NCI-H345 treated with DMSO at 0.1 percent for 48 hours (cell line): ENCODE measurements at regions not wholly inside any gene's neighbourhood (a gene's known extent, or its start where the extent isn't known, plus 50 kb on each side); places are given as distances from the start of the nearest gene placed in this dataset.

ENCODE experiments used
- DNase-seq: peaks from one replicate; lab custom pipeline; 2025; ENCODE audit not compliant: unreplicated experiment; lab: John Stamatoyannopoulos, UW

DNA sequence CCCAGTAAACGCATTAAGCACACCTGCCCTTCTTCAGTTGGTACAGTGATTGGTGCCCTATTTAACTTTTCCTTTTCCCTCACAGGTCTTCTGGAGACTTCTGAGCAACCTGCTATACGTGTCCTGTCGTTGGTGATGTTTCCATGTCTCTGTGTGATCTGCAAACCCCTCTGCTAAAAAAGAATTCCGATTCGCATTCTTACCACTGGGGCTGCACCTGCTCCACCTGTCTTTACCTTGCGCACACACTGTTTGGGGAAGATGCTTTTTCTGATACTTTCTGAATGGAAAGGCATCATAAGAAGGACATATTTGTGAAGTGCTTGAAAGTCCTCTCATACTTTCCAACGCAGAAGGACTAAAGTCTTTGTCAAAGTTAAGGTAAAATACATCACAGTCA, 323.9 kb upstream of the SOX11 start:
- no peak for DNase-seq

- DNase-seq = no peak
These were observed 322.7 kb upstream of the SOX11 start for GRCh38 chr2:5369510-5369909.

- no peak for DNase-seq
These were observed 322.0 kb upstream of the SOX11 start for GRCh38 chr2:5370158-5370557.

DNA sequence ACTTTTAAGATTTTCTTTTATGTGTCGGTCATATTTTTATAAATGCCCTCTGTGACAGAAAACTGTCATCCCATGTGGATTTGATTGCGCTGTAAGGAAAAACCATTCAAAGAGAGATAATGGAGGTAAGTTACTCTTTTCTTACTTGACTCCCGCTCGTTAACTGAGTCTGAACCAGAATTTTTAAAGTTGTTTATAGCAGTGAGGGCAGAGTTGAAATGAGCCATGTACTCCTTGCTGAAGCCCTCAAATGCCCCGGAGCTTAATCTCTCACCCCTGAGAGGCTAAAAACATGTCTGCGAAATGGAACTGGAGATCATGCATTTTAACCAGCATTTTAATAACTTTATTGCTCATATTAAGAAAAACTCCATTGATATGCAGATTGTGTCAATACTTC, 320.0 kb upstream of the SOX11 start:
- DNase-seq = no peak

- DNase-seq = no peak
These were observed 319.0 kb upstream of the SOX11 start for GRCh38 chr2:5373200-5373599.

GRCh38 chr2:5374762-5375161, 317.4 kb upstream of the SOX11 start:
- no peak for DNase-seq

- no peak for DNase-seq
These were observed 314.9 kb upstream of the SOX11 start for GRCh38 chr2:5377323-5377722.

GRCh38 chr2:5379811-5380210, 312.4 kb upstream of the SOX11 start:
- DNase-seq = no peak

GRCh38 chr2:5385596-5385995, 306.6 kb upstream of the SOX11 start:
- DNase-seq = no peak

GRCh38 chr2:5387406-5387805, 304.8 kb upstream of the SOX11 start:
- no peak for DNase-seq

- DNase-seq = no peak
These were observed 302.4 kb upstream of the SOX11 start for GRCh38 chr2:5389740-5390139.

- peak; percentile 17 for DNase-seq
These were observed 300.8 kb upstream of the SOX11 start for GRCh38 chr2:5391362-5391761.

- no peak for DNase-seq
These were observed 299.5 kb upstream of the SOX11 start for GRCh38 chr2:5392658-5393057.

DNA sequence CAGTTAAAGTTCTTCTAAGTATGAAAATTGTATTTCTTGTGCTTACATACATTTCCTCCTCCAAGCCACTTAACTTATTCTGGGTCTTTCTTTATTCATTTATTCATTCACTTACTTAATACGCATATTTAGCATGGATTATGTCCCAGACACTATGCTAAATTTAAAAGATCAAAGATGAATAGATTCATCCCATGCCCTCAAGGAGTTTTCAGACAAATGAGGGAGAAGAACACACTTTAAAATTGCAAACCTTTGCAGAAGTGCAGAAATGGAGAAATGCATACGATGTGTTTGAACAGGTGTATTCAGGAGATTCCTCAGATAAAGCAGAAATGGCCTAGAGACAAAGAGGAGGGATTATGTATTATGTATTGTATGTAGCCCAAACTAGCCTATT, 298.7 kb upstream of the SOX11 start:
- no peak for DNase-seq

DNA sequence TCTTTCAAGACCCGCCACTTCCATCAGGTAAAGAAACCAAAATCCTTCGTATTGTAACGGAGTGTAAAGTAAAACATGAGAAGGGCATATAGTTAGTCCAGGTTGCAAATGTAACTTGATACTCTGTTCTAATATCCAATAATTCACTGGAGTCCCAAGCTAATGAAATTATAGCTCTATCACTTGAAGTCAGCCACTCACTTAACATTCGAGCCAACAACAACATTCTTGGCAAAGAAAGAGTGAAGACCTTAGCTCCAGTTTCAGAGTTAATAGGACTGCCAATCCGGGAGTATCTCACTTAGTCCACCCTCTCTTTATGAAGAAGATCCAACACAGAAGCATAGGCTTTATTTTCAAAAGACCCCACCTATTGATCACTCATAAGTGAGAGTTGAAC, 298.0 kb upstream of the SOX11 start:
- DNase-seq = no peak

DNA sequence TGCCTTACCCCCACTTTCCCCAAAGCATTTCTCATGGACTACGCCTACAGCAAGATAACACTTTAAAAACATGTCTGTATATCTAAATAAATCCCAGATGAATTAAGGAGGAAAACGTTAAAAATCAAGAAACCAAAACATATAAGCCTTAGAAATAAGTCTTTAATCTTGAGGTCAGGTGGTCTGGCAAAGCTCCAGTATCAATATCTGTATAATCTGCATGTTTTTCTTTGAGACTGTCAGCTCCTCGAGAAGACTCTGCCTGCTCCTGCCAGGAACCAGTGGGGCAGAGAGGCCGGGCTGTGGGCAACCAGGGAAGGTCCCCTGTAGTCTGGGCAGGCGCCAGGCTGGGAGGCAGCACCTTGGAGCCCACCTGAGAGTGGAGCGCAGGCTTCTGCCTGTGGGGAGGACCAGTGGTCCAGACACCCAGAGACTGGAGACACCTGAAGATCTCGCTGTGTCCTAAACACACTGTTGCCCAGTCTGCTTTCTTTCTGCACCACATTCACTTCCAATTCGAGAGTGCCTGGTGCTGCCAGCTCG, 291.0 kb upstream of the SOX11 start:
- DNase-seq = no peak

DNA sequence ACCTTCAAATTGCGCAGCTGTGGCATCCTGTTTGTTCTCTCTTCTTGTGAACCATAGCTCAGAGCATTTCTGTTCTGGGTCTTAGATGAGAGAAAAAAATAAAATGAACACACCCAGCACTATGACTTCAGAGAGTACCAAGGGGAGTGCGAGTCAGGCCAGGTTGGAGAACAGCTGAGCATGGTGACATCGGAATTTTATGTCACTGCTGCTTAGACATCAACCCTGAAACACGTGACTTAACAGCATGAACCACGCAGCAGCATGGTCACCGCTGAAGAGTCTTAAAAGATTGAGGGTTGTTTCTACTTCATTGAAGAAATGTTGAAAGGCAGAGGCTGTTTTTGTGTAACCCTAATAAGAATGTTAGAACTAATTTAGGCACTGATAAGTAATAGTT, 288.8 kb upstream of the SOX11 start:
- no peak for DNase-seq

DNA sequence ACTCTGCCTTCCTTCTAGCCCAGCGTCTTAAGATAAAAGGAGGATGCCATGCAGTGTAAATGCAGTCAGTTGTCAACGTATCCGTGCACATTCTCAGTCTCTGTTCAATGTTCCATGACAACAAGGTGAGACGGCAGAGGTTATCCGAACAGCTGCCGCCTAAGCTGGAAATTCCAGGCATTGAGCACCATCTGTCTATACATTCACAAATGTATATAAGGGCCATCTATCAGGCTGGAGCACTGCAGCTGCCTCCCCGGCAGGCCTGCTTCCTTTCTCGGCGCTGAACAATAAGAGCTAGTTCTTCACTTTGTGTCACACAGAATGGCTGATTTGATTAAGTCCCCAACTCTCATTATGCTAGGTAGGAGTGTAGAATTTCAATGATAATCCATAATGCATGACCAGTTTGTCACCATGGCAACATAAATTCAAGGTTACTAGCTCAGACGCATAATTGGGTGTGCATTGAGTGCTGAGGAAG, 282.2 kb upstream of the SOX11 start:
- DNase-seq = peak; percentile 99

- peak; percentile 66 for DNase-seq
These were observed 281.0 kb upstream of the SOX11 start for GRCh38 chr2:5410991-5411700.

DNA sequence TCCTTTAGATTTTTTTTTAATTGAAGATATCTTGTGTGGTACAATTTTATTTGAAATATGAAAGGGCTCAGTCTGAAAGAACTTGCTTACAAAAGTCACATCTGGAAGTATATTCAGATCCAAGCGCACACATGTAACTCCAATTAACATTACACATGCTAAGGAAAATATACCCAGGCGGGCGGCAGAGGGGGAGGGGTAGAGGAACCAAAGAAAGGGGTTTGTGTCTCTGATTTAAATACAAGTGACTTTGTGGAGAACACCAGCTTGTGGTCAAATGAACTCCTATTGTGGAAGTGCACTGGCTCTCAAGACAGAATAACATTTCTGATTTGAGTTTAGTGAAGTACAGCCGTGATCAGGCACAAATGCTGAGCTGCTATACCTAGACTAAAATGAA, 280.2 kb upstream of the SOX11 start:
- no peak for DNase-seq

- no peak for DNase-seq
These were observed 258.3 kb upstream of the SOX11 start for GRCh38 chr2:5433855-5434254.

DNA sequence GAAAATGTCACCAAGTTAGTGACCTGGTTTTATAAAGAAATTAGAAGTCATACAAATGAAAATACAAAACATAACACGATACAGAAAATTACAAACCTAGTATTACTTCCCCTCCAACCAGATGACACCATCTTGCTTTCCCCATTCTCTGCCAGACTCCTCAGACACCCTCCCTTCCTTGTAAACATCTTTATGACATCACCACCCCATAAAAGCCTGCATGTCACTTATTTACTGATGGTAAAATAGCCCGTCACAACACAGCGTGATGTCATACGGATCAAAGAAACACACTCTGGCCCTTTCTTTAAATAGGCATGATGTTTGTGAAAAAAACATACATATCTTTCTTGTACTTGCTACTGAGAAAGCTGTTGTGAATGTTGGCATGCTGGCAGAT, 254.8 kb upstream of the SOX11 start:
- DNase-seq = no peak

DNA sequence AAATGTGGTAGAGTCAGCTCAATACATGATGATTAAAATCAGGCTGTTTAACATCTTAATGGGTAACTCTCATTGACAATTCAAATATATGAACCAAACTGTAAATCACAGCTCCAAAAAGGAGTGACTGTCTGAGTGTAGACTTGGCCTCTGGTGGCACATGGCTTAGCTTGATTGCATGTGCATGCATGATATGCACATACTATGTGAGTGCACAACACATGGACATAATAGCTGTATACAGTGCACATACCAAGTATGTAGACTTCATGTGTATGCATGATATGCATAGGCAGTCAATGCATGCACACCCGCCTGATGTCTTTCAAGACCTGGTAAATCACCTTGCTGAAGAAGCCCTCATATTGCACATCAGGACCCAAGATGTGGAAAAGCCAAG, 252.0 kb upstream of the SOX11 start:
- DNase-seq = no peak
